Activated T-cell treated with anti-CD3 and anti-CD28 coated beads for 48 hours (primary cell): ENCODE measurements at regions not wholly inside any gene's neighbourhood (a gene's known extent, or its start where the extent isn't known, plus 50 kb on each side); places are given as distances from the start of the nearest gene placed in this dataset.

Experiments used
- DNase-seq: peaks from one replicate; pipeline ENCODE4 v3.0.0-alpha.2; 2020; ENCODE audit warnings: low read depth

GRCh38 chr3:459311-459670, 262.7 kb downstream of the CHL1 start:
- no peak for DNase-seq

GRCh38 chr3:461006-461405, 264.4 kb downstream of the CHL1 start:
- DNase-seq = no peak

GRCh38 chr3:462851-463250, 266.3 kb downstream of the CHL1 start:
- no peak for DNase-seq

GRCh38 chr3:463252-464192, 267.0 kb downstream of the CHL1 start:
- no peak for DNase-seq

- DNase-seq = no peak
Measured at GRCh38 chr3:464255-464654, 267.7 kb downstream of the CHL1 start.

GRCh38 chr3:468172-468571, 271.6 kb downstream of the CHL1 start:
- no peak for DNase-seq

GRCh38 chr3:473033-473800, 276.7 kb downstream of the CHL1 start:
- DNase-seq = no peak

- DNase-seq = no peak
Measured at GRCh38 chr3:474828-475227, 278.3 kb downstream of the CHL1 start.

- DNase-seq = no peak
Measured at GRCh38 chr3:480070-480469, 283.5 kb downstream of the CHL1 start.

- no peak for DNase-seq
Measured at GRCh38 chr3:481111-481510, 284.5 kb downstream of the CHL1 start.

- no peak for DNase-seq
Measured at GRCh38 chr3:481680-482079, 285.1 kb downstream of the CHL1 start.

- no peak for DNase-seq
Measured at GRCh38 chr3:482479-482878, 285.9 kb downstream of the CHL1 start.

- no peak for DNase-seq
Measured at GRCh38 chr3:484341-484740, 287.8 kb downstream of the CHL1 start.

GRCh38 chr3:487614-488013, 291.1 kb downstream of the CHL1 start:
- no peak for DNase-seq

GRCh38 chr3:492586-493316, 296.2 kb downstream of the CHL1 start:
- no peak for DNase-seq

GRCh38 chr3:494190-494589, 297.6 kb downstream of the CHL1 start:
- no peak for DNase-seq

GRCh38 chr3:498487-498886, 301.9 kb downstream of the CHL1 start:
- DNase-seq = no peak

GRCh38 chr3:499001-499761, 302.6 kb downstream of the CHL1 start:
- no peak for DNase-seq

- no peak for DNase-seq
Measured at GRCh38 chr3:502486-502885, 305.9 kb downstream of the CHL1 start.

GRCh38 chr3:513301-513700, 316.7 kb downstream of the CHL1 start:
- no peak for DNase-seq

- DNase-seq = no peak
Measured at GRCh38 chr3:514192-514591, 317.6 kb downstream of the CHL1 start.

- DNase-seq = no peak
Measured at GRCh38 chr3:519026-519425, 322.5 kb downstream of the CHL1 start.
